ENCODE measurements at regions not wholly inside any gene's neighbourhood (a gene's known extent, or its start where the extent isn't known, plus 50 kb on each side); places are given as distances from the start of the nearest gene placed in this dataset.
"Not testable (repeated sequence)": the region's sequence is repeated elsewhere in the genome, so short reads cannot be mapped to it uniquely, and the experiment has no call there.

- DNase-seq = no peak
Measured at GRCh38 chr6:168960551-168961263, 292.9 kb downstream of the THBS2 start.

- no peak for DNase-seq
Measured at GRCh38 chr6:168959696-168960095, 293.9 kb downstream of the THBS2 start.

- peak; percentile 71 for DNase-seq
Measured at GRCh38 chr6:168956884-168957730, 296.5 kb downstream of the THBS2 start.

- DNase-seq = no peak
Measured at GRCh38 chr6:168956141-168956838, 297.4 kb downstream of the THBS2 start.

- no peak for DNase-seq
Measured at GRCh38 chr6:168953461-168953860, 300.2 kb downstream of the THBS2 start.

- no peak for DNase-seq
Measured at GRCh38 chr6:168951217-168951616, 302.4 kb downstream of the THBS2 start.

GRCh38 chr6:168950858-168951214 is 302.8 kb downstream of the THBS2 start:
- DNase-seq = no peak

GRCh38 chr6:168949981-168950857 is 303.4 kb downstream of the THBS2 start:
- no peak for DNase-seq

- DNase-seq = no peak
Measured at GRCh38 chr6:168948990-168949531, 304.6 kb downstream of the THBS2 start.

GRCh38 chr6:168948002-168948401 is 305.6 kb downstream of the THBS2 start:
- DNase-seq = no peak

GRCh38 chr6:168943231-168943905 is 310.3 kb downstream of the THBS2 start:
- no peak for DNase-seq

- DNase-seq = no peak
Measured at GRCh38 chr6:168942646-168943045, 311.0 kb downstream of the THBS2 start.

GRCh38 chr6:168941036-168941435 is 312.6 kb downstream of the THBS2 start:
- DNase-seq = no peak

- no peak for DNase-seq
Measured at GRCh38 chr6:168939796-168940195, 313.9 kb downstream of the THBS2 start.

GRCh38 chr6:168939041-168939440 is 314.6 kb downstream of the THBS2 start:
- no peak for DNase-seq

- no peak for DNase-seq
Measured at GRCh38 chr6:168938546-168938945, 315.1 kb downstream of the THBS2 start.

- no peak for DNase-seq
Measured at GRCh38 chr6:168937054-168937453, 316.6 kb downstream of the THBS2 start.

GRCh38 chr6:168935628-168936010 is 318.0 kb downstream of the THBS2 start:
- DNase-seq = no peak

GRCh38 chr6:168934660-168935627 is 318.7 kb downstream of the THBS2 start:
- DNase-seq = no peak

GRCh38 chr6:168932171-168932570 is 321.5 kb downstream of the THBS2 start:
- not testable (repeated sequence) for DNase-seq

- DNase-seq = not testable (repeated sequence)
Measured at GRCh38 chr6:168931072-168931471, 322.6 kb downstream of the THBS2 start.

All from NCI-H1105 (cell line).